SJCRH30 (cell line): ENCODE measurements at regions not wholly inside any gene's neighbourhood (a gene's known extent, or its start where the extent isn't known, plus 50 kb on each side); places are given as distances from the start of the nearest gene placed in this dataset.

Experiments
- DNase-seq, 2 experiments: peaks; one replicate each; pipeline ENCODE4 v3.0.0-alpha.2; 2015 to 2020
- H3K27ac ChIP-seq: fragments of 250-450 bp; sonication (Bioruptor Pico); 2 replicates; pipeline ENCODE4 v1.5.1; 2020; ENCODE audit warnings: mild to moderate bottlenecking, moderate library complexity
- H3K27me3 ChIP-seq: fragments of 250-450 bp; sonication (Bioruptor Pico); 2 replicates; pipeline ENCODE4 v1.5.1; 2020; ENCODE audit warnings: mild to moderate bottlenecking, moderate library complexity
- H3K36me3 ChIP-seq: fragments of 250-450 bp; sonication (Bioruptor Pico); 2 replicates; pipeline ENCODE4 v1.5.1; 2020; ENCODE audit warnings: mild to moderate bottlenecking, moderate library complexity
- H3K4me1 ChIP-seq: fragments of 250-450 bp; sonication (Bioruptor Pico); 2 replicates; pipeline ENCODE4 v1.5.1; 2020; ENCODE audit warnings: mild to moderate bottlenecking, moderate library complexity
- H3K4me3 ChIP-seq: fragments of 250-450 bp; sonication (Bioruptor Pico); 2 replicates; pipeline ENCODE4 v1.5.1; 2020; ENCODE audit warnings: mild to moderate bottlenecking, moderate library complexity
- H3K9me3 ChIP-seq: fragments of 250-450 bp; sonication (Bioruptor Pico); replicated peaks from 2 replicates; pipeline ENCODE4 v1.5.1; 2020; ENCODE audit warnings: mild to moderate bottlenecking, moderate library complexity

DNA sequence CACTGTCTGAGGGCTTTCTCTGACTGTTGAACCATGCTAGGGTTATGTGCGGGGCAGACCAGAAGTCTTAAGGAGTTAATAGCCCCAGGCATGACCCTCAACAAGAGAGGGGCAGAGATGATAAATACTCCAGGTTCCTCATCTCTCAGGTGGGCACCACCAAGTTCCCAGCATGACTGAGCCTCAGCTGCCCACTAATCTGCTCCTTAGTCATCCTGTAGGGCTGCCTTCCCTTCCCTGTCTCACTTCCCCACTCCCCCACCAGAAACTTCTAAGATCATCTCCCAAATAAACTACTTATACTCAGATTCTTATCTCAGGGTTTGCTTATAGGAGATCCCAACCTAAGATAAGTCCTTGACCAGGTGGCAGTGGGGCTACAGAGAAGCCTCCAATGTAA lies 101.7 kb upstream of the PRNP start:
- H3K27me3 ChIP-seq = no peaks in the 10 kb centered on the region
- H3K27ac ChIP-seq = no peak overlapping the region
- H3K9me3 ChIP-seq = no peaks in the 10 kb centered on the region
- H3K4me1 ChIP-seq = no peaks in the 10 kb centered on the region
- no peak for DNase-seq
- no peak overlapping the region for H3K4me3 ChIP-seq
- no peaks in the 10 kb centered on the region for H3K36me3 ChIP-seq

- Histone ChIP-seq H3K4me3 (no peak overlapping the region), H3K27ac (no peak overlapping the region), H3K4me1 (no peaks in the 10 kb centered on the region), H3K27me3 (no peaks in the 10 kb centered on the region; the same call in 1 of the 2 replicates), H3K36me3 (no peaks in the 10 kb centered on the region), H3K9me3 (no peaks in the 10 kb centered on the region)
- DNase-seq = no peak
Measured at GRCh38 chr20:4581838-4582237, 104.4 kb upstream of the PRNP start.

DNA sequence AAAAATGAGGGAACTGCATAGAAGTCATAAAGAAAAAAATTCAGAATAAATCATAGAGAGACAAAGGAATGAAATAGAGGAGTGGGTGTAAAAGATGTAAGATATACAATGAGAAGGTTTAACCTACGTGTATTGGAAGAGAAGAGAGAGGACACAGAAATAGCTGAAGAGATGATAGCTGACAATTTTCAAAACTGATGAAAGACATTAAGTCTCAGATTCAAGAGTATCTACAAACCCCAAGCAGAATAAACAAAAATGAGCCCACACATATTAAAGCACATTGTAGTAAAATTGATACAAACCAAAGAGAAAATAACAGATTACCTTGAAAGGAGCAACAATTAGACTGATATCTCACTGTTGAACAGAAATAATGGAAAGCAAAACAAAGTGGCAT lies 107.9 kb upstream of the PRNP start:
- H3K27ac ChIP-seq = no peak overlapping the region
- no peaks in the 10 kb centered on the region for H3K36me3 ChIP-seq
- H3K27me3 ChIP-seq = no peaks in the 10 kb centered on the region; the same call in 1 of the 2 replicates
- H3K4me1 ChIP-seq = no peaks in the 10 kb centered on the region; the same call in 1 of the 2 replicates
- no peaks in the 10 kb centered on the region for H3K9me3 ChIP-seq
- no peak overlapping the region for H3K4me3 ChIP-seq
- DNase-seq = no peak

GRCh38 chr20:4574356-4574690 lies 111.9 kb upstream of the PRNP start:
- H3K36me3 ChIP-seq = no peaks in the 10 kb centered on the region
- peak overlapping the region; percentile 32; the same call in 1 of the 2 replicates for H3K27ac ChIP-seq
- H3K4me1 ChIP-seq = no peaks in the 10 kb centered on the region; the same call in 1 of the 2 replicates
- no peaks in the 10 kb centered on the region; the same call in 1 of the 2 replicates for H3K27me3 ChIP-seq
- no peaks in the 10 kb centered on the region for H3K9me3 ChIP-seq
- no peak overlapping the region for H3K4me3 ChIP-seq
- no peak for DNase-seq

DNA sequence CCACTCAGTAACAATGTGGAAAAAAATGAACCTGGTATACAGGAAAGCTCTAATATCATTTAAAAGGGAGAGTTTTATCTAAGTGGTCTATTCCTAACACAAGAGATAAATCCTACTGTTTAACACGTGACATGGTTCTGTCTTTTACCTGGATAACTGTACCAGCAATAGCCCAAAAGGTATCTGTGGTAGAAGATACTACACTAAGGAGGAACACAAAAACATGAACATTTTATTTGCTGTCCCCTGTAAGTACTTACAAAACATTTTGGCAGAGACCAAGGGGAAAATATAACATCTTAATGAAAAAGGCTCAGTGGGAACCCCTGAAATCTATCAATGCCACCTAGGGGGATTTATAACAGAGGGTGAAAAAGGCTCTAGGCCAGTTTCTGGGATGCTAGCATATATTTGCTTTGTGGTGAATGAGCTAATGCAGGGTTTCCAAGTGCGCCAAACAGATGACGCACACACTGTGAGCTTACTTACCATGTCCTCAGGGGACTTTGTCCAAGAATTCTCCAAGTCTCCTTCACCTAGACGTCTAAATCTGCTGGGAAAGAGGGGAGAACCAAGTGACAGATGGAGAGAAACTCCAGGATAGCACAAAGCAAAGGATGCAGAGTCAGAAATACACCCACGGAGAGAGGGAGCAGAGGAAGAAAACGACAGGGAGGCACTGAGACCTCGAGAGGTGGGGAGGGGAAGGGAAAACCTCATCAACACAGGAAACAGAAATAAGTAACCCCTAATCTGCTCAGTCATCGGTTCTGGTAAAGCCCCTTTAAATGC lies 112.5 kb upstream of the PRNP start:
- Histone ChIP-seq H3K4me3 (peak overlapping the region; percentile 9; the same call in 1 of the 2 replicates), H3K27me3 (no peaks in the 10 kb centered on the region; the same call in 1 of the 2 replicates), H3K9me3 (no peaks in the 10 kb centered on the region), H3K27ac (peak overlapping the region; percentile 32), H3K36me3 (no peaks in the 10 kb centered on the region), H3K4me1 (no peaks in the 10 kb centered on the region; the same call in 1 of the 2 replicates)
- DNase-seq = peak; percentile 25 to 61

GRCh38 chr20:4571759-4572531 lies 114.3 kb upstream of the PRNP start:
- Histone ChIP-seq H3K36me3 (no peaks in the 10 kb centered on the region), H3K4me1 (no peaks in the 10 kb centered on the region; the same call in 1 of the 2 replicates), H3K9me3 (no peaks in the 10 kb centered on the region), H3K4me3 (no peak overlapping the region), H3K27me3 (no peaks in the 10 kb centered on the region), H3K27ac (no peak overlapping the region)
- DNase-seq = no peak

DNA sequence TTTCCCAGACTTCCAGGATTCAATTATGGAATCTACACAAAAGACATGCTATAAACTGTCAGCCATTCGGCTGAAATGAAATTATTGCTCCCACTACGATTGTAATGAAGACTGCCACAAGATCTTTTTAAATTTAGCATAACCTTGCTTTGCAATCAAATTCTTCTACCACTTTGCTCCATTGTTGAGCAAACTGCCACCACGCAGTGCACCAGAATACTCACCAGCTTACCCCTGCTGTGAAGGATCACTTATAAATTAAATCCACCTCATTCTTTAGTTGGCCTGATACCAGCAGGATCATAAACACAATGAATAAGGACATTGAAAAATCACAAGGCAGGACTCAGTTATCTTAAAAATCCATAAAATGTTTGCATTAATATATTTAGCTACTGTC lies 116.4 kb upstream of the PRNP start:
- DNase-seq = no peak
- no peaks in the 10 kb centered on the region for H3K36me3 ChIP-seq
- H3K9me3 ChIP-seq = no peaks in the 10 kb centered on the region
- no peaks in the 10 kb centered on the region; the same call in 1 of the 2 replicates for H3K4me1 ChIP-seq
- H3K27ac ChIP-seq = no peak overlapping the region
- no peak overlapping the region for H3K4me3 ChIP-seq
- H3K27me3 ChIP-seq = no peaks in the 10 kb centered on the region

DNA sequence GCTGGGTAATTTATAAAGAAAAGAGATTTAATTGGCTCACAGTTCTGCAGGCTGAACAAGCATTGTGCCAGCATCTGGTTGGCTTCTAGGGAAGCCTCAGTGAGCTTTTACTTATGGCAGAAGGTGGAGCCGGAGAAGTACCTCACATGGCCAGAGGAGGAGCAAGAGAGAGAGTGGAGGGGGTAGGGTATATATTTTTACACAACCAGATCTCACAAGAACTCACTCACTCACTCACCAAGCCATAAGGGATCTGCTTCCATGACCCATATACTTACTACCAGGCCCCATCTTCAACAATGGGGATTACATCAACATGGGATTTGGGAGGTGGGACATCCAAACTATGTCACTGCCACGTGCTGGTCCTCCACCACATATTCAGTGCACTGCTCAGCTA lies 117.2 kb upstream of the PRNP start:
- Histone ChIP-seq H3K36me3 (no peaks in the 10 kb centered on the region), H3K4me1 (no peaks in the 10 kb centered on the region; the same call in 1 of the 2 replicates), H3K27ac (no peak overlapping the region), H3K4me3 (no peak overlapping the region), H3K27me3 (no peaks in the 10 kb centered on the region), H3K9me3 (no peaks in the 10 kb centered on the region)
- DNase-seq = no peak

- Histone ChIP-seq H3K4me1 (no peaks in the 10 kb centered on the region; the same call in 1 of the 2 replicates), H3K36me3 (no peaks in the 10 kb centered on the region), H3K4me3 (no peak overlapping the region), H3K27ac (no peak overlapping the region), H3K27me3 (no peaks in the 10 kb centered on the region), H3K9me3 (no peaks in the 10 kb centered on the region)
- no peak for DNase-seq
Measured at GRCh38 chr20:4568361-4568959, 117.8 kb upstream of the PRNP start.

DNA sequence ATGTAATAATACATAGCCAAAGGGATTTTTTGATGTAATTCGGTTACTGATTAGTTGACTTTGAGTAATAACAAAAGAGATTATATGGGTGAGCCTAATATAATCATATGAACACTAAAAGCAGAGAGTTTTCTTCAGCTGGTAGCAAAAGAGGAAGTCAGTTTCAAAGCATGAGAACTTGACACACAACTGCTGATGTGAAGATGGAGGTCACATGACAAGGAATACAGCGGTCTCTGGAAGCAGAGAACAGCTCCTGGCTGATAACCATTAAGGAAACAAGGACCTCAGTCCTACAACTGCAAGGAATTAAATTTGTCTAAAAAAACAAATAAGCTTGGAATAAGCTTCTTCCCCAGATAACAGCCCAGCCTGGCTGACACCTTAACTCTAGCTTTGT lies 119.1 kb upstream of the PRNP start:
- Histone ChIP-seq H3K27ac (no peak overlapping the region), H3K4me3 (no peak overlapping the region), H3K36me3 (no peaks in the 10 kb centered on the region), H3K27me3 (no peaks in the 10 kb centered on the region), H3K9me3 (no peaks in the 10 kb centered on the region), H3K4me1 (no peaks in the 10 kb centered on the region)
- no peak for DNase-seq

DNA sequence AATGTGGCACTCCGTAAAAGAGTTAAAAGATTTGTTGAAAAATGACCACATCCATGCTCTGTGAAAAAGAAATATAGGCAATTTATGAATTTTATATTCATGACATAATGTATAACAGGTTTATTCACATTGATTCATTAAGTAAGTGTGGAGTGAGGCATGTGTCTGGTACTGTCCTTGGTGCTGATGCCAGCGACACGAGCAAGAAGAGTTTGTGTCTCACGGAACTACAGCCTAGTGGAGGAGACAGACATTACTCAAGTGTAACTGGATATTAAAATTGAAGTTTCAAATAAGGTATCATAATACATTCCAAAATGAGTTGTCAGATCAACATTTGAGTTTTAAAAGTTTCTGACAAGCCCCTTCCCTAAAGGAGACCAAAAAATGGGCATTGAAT lies 122.7 kb upstream of the PRNP start:
- peak; percentile 24 to 53 for DNase-seq
- H3K9me3 ChIP-seq = no peaks in the 10 kb centered on the region
- H3K4me3 ChIP-seq = no peak overlapping the region
- no peaks in the 10 kb centered on the region for H3K27me3 ChIP-seq
- no peaks in the 10 kb centered on the region for H3K36me3 ChIP-seq
- H3K27ac ChIP-seq = no peak overlapping the region
- H3K4me1 ChIP-seq = no peaks in the 10 kb centered on the region

DNA sequence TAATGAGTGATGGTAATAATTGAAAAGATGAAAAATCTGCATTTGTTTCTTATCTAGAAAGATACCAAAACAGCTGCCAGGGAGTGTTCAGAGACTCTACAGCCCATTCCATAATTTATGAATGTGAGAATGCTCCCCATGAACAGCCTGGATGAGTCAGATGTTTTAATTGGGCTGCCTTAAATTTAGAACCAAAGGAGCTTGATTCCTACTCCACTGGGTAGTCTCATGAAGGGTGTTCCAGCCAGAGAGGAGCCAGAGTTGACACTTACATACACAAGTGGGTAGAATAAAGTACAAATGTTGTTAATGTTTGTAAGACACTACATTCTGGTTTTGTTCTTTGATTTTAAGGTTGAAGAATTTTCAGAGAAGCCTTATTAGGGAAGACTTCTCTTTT lies 123.2 kb upstream of the PRNP start:
- H3K4me1 ChIP-seq = no peaks in the 10 kb centered on the region
- H3K4me3 ChIP-seq = no peak overlapping the region
- DNase-seq = no peak
- H3K27me3 ChIP-seq = no peaks in the 10 kb centered on the region
- no peaks in the 10 kb centered on the region for H3K36me3 ChIP-seq
- H3K27ac ChIP-seq = no peak overlapping the region
- no peaks in the 10 kb centered on the region for H3K9me3 ChIP-seq

DNA sequence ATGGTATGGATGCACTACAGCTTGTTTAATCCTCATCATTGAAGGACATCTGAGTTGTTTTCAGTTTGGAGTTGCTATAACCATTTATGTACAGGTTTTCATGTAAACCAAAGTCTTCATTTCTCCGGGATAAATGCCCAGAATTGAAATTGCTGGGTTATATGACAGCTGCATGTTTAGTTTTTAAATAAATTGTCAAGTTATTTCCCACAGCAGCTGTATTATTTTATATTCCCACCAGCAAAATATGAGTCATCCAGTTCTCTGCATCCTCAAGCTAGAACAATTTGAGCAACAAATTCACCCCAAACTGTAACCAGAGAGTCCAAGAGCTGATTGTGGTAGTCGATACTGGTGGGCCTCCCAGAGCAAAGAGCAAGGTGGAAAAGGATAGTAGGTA lies 125.6 kb upstream of the PRNP start:
- Histone ChIP-seq H3K9me3 (no peaks in the 10 kb centered on the region), H3K4me1 (0 out of 2 replicates have a peak, but pooled peaks cover 3% of the 10 kb centered on the region), H3K36me3 (no peaks in the 10 kb centered on the region), H3K27ac (no peak overlapping the region), H3K27me3 (no peaks in the 10 kb centered on the region), H3K4me3 (no peak overlapping the region)
- DNase-seq = no peak

GRCh38 chr20:4559906-4560305 lies 126.3 kb upstream of the PRNP start:
- H3K27me3 ChIP-seq = no peaks in the 10 kb centered on the region
- H3K4me3 ChIP-seq = no peak overlapping the region
- 0 out of 2 replicates have a peak, but pooled peaks cover 3% of the 10 kb centered on the region for H3K4me1 ChIP-seq
- H3K9me3 ChIP-seq = no peaks in the 10 kb centered on the region
- no peak for DNase-seq
- no peak overlapping the region for H3K27ac ChIP-seq
- no peaks in the 10 kb centered on the region for H3K36me3 ChIP-seq

DNA sequence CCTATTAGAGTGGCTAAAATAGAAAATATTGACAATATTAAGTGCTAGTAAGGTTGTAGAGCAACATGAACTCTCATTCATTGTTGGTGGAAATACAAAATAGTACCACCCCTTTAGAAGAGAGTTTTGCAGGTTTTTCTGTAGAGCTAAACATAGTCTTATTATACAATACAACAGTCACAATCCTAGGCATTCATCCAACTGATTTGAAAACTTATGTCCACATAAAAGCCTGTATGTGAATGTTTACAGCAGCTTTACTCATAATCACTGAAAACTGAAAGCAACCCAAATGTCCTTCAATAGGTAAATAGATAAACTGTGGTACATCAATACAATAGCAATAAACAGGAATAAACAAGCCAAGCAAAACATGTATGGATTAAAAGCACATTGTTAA lies 127.2 kb upstream of the PRNP start:
- Histone ChIP-seq H3K36me3 (no peaks in the 10 kb centered on the region), H3K27ac (no peak overlapping the region), H3K4me3 (no peak overlapping the region), H3K27me3 (no peaks in the 10 kb centered on the region), H3K4me1 (0 out of 2 replicates have a peak, but pooled peaks cover 3% of the 10 kb centered on the region), H3K9me3 (no peaks in the 10 kb centered on the region)
- no peak for DNase-seq
